Upper lobe of right lung (tissue), 1 donor: ENCODE measurements at regions not wholly inside any gene's neighbourhood (a gene's known extent, or its start where the extent isn't known, plus 50 kb on each side); places are given as distances from the start of the nearest gene placed in this dataset.
A peak's percentile ranks its signal among the peaks of the same experiment; 100 is the strongest.

Source experiments
- ATAC-seq: fragments of 200-7000 bp; cut with Tn5 transposase; one replicate; pipeline ENCODE4 v1.9.1; 2020; ENCODE audit warnings: mild to moderate bottlenecking, moderate library complexity
- DNase-seq: peaks from one replicate; pipeline ENCODE4 v3.0.0-alpha.2; 2020
- H3K27ac ChIP-seq: fragments of 200-600 bp; one replicate; pipeline ENCODE4 v1.8.0; 2022
- H3K27me3 ChIP-seq: fragments of 200-600 bp; one replicate; pipeline ENCODE4 v1.8.0; 2022; ENCODE audit warnings: mild to moderate bottlenecking
- H3K36me3 ChIP-seq: fragments of 200-600 bp; one replicate; pipeline ENCODE4 v1.8.0; 2022
- H3K4me1 ChIP-seq: fragments of 200-600 bp; one replicate; pipeline ENCODE4 v1.8.0; 2022
- H3K4me3 ChIP-seq: fragments of 200-600 bp; one replicate; pipeline ENCODE4 v1.8.0; 2022; ENCODE audit warnings: mild to moderate bottlenecking
- H3K9me3 ChIP-seq: fragments of 200-600 bp; one replicate; pipeline ENCODE4 v1.8.0; 2022
- intact Hi-C: fragments of 100-400 bp; cut with DNase I; formaldehyde crosslinking; loops from one replicate; pipeline ENCODE4 v1.11.0; 2022
- TF ChIP-seq, protein P1 (sequence below): fragments of 200-600 bp; IDR thresholded peaks from one replicate; pipeline ENCODE4 v1.8.0; 2022; ENCODE audit warnings: antibody characterized with exemption
- donor health status: DM: no; HTN: yes; CAD: no; lungs with severe emphysema.

DNA sequence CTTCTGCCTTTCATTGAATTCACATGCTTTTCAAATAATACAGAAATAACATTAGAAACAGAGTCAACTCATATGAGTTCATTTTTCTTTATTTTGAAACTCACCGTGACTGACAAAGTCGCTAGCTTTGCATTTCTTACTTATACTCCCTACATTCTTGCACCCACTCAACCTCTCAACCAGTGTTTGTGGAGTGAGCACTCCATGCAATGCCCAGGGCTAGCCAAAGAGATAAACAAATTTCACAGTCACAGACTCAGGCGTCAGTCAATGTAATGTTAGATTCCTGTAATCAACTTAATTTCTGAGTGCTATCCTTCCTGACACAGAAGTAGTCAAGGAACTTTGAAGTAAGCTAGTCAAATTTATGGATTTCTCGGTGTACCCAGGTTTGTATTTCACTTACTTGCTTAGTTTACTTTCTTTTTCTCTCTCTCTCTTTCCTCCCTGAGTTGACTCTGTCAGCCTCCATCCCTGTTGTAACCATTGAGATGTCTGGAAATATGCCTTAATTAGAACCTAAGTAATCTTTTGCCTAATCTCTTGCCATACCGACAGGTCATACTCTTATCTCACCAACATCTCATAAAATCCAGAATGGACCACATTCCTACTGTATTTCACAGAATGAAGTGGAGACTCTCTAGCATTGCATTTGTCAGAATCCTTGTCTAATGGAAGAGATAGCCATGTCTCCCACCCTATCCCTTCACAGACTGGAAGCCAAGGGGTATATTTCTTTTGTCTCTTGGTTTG lies 413.0 kb downstream of the AEBP2 start:
- no peaks in the 10 kb centered on the region for H3K36me3 ChIP-seq

DNA sequence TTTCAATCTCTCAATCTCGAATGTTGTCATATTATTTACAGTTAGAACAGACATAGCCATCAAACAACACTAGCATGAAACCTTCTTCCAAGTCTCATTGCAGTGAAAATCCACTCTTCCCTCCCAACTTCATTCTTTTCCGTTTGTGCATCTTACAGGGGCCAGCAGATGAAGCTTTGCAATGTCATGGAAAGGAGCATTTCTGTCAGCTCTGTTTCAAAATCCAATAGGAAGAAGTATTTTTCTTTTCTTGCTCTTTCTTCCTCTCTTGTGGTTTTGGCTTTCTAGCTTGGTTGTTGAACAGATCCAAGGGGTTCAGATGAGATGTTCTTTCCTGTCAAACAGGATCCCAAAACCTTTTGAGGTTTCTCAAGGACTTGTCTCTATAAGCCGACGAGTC lies 416.6 kb downstream of the AEBP2 start:
- H3K27ac ChIP-seq = peak overlapping the region; percentile 86
- no peaks in the 10 kb centered on the region for H3K4me1 ChIP-seq
- TF ChIP-seq, protein P1, sequence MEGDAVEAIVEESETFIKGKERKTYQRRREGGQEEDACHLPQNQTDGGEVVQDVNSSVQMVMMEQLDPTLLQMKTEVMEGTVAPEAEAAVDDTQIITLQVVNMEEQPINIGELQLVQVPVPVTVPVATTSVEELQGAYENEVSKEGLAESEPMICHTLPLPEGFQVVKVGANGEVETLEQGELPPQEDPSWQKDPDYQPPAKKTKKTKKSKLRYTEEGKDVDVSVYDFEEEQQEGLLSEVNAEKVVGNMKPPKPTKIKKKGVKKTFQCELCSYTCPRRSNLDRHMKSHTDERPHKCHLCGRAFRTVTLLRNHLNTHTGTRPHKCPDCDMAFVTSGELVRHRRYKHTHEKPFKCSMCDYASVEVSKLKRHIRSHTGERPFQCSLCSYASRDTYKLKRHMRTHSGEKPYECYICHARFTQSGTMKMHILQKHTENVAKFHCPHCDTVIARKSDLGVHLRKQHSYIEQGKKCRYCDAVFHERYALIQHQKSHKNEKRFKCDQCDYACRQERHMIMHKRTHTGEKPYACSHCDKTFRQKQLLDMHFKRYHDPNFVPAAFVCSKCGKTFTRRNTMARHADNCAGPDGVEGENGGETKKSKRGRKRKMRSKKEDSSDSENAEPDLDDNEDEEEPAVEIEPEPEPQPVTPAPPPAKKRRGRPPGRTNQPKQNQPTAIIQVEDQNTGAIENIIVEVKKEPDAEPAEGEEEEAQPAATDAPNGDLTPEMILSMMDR = no peak
- H3K9me3 ChIP-seq = no peaks in the 10 kb centered on the region
- H3K36me3 ChIP-seq = no peaks in the 10 kb centered on the region
- intact Hi-C loops = no loop called here
- peak overlapping the region; percentile 4 for H3K4me3 ChIP-seq
- DNase-seq = no peak
- no peaks in the 10 kb centered on the region for H3K27me3 ChIP-seq
- ATAC-seq = no peak

More for the DNA sequence above, 413.0 kb downstream of the AEBP2 start:
- Histone ChIP-seq H3K4me1 (no peaks in the 10 kb centered on the region), H3K4me3 (no peak overlapping the region), H3K9me3 (no peaks in the 10 kb centered on the region), H3K27ac (no peak overlapping the region), H3K27me3 (no peaks in the 10 kb centered on the region)
- peak; percentile 84 for ATAC-seq
- intact Hi-C loops = no loop called here
- no peak for DNase-seq
- TF ChIP-seq, protein P1 = no peak

DNA sequence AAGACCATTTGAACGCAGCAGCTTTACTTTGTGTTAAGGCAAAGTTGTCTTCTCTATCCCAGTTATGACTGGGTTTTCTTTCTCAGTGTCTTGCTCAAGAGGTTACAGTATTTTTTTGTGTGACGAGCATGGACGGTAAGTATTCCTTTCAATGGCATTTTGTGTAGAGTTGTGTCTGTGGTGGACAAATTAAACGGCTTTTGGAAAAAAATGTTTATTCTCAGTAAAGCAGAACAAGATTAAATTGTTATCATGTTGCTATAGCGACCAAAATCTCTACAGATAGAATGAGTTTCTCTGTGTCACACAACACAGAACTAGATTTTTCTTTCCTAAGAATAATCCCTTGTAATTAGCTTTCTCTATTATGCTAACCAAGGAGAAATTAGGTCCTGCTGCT lies 417.1 kb downstream of the AEBP2 start:
- H3K27ac ChIP-seq = peak overlapping the region; percentile 86
- DNase-seq = no peak
- intact Hi-C loops = no loop called here
- no peaks in the 10 kb centered on the region for H3K27me3 ChIP-seq
- H3K36me3 ChIP-seq = no peaks in the 10 kb centered on the region
- H3K9me3 ChIP-seq = no peaks in the 10 kb centered on the region
- ATAC-seq = no peak
- H3K4me3 ChIP-seq = peak overlapping the region; percentile 24
- TF ChIP-seq, protein P1 = no peak
- H3K4me1 ChIP-seq = no peaks in the 10 kb centered on the region

DNA sequence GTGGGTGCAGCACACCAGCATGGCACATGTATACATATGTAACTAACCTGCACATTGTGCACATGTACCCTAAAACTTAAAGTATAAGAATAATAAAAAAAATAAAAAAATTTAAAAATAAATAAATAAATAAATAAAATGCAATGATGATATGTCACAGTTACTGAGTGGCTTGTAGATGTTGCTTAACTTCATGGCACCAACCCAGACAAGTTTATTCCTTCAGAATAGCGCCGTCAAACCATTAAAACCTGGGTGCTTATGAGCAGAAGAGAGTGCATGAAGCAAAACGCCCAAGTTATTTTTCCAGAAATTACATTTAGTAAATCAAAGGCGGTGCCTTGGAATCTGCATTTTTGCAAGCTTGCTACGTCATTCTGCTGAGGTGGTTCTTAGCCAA lies 417.9 kb downstream of the AEBP2 start:
- H3K4me3 ChIP-seq = no peak overlapping the region
- H3K9me3 ChIP-seq = no peaks in the 10 kb centered on the region
- ATAC-seq (no peak), DNase-seq (no peak)
- intact Hi-C loops = no loop called here
- no peaks in the 10 kb centered on the region for H3K27me3 ChIP-seq
- H3K4me1 ChIP-seq = no peaks in the 10 kb centered on the region
- H3K27ac ChIP-seq = peak overlapping the region; percentile 86
- H3K36me3 ChIP-seq = no peaks in the 10 kb centered on the region
- TF ChIP-seq, protein P1 = no peak

DNA sequence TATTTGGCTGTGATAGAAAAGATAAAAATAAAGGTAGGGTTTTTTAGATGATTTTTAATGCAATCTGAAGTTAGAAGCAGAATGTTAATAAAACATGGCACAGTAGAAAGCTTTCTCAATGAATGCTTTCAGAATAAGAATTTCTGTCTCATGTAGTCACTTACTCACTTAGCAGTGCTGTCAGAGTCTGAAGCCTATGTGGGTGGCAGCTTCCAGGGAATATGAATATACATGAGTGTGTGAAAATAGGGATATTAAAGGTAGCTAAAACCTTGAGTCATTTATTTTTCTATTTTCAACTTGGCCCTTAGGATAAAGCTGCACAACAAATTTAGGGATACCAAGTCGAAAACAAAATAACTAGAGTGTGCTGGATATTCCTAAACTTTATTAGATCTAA lies 427.9 kb downstream of the AEBP2 start:
- H3K36me3 ChIP-seq = no peaks in the 10 kb centered on the region
- H3K27ac ChIP-seq = no peak overlapping the region
- intact Hi-C loops = no loop called here
- H3K4me1 ChIP-seq = no peaks in the 10 kb centered on the region
- H3K9me3 ChIP-seq = no peaks in the 10 kb centered on the region
- no peak overlapping the region for H3K4me3 ChIP-seq
- no peaks in the 10 kb centered on the region for H3K27me3 ChIP-seq
- ATAC-seq (no peak), DNase-seq (no peak)
- TF ChIP-seq, protein P1 = no peak

DNA sequence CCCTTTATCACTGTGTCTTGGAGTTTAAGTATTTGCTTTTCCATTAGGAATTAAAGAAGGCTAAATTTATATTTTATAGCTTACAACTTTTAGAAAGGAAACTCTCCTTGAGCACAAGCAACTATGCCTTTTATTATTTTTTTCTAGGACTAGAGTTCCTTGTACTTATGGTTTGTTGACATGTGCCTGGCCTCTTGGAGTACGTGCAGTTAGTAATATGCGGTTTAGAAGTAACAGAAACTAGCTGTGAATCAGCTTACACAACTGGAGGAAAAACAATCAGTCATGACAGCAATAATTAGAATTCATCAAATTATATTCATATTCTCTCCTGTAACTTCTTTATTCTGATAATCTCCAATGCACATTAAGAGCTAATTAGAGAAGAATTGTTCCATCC lies 428.7 kb downstream of the AEBP2 start:
- ATAC-seq (no peak), DNase-seq (no peak)
- no peaks in the 10 kb centered on the region for H3K36me3 ChIP-seq
- H3K9me3 ChIP-seq = no peaks in the 10 kb centered on the region
- intact Hi-C loops = no loop called here
- TF ChIP-seq, protein P1 = no peak
- H3K4me3 ChIP-seq = no peak overlapping the region
- H3K27ac ChIP-seq = no peak overlapping the region
- no peaks in the 10 kb centered on the region for H3K27me3 ChIP-seq
- H3K4me1 ChIP-seq = no peaks in the 10 kb centered on the region
